Gastroesophageal sphincter (tissue), 3 donors: ENCODE measurements at regions not wholly inside any gene's neighbourhood (a gene's known extent, or its start where the extent isn't known, plus 50 kb on each side); places are given as distances from the start of the nearest gene placed in this dataset.

Experiments
- POLR2A ChIP-seq, 2 donors: fragments of 450-650 bp; IDR thresholded peaks; one replicate each; pipeline ENCODE4 v1.6.1; 2017; ENCODE audit warnings: antibody characterized with exemption in 2 of 2, mild to moderate bottlenecking in 2 of 2, moderate library complexity in 1 of 2
- POLR2AphosphoS5 ChIP-seq: sonication (generic); formaldehyde crosslinking; IDR thresholded peaks from one replicate; pipeline ENCODE4 v1.6.1; 2017; ENCODE audit warnings: antibody characterized with exemption
- TF ChIP-seq, protein P1 (sequence below), 4 experiments: fragments of 200-600 bp in 2 of 4; fragments of 450-650 bp in 2 of 4; sonication (generic) in 1 of 4; IDR thresholded peaks; one replicate each; pipeline ENCODE4 v1.5.1; 2017 to 2019; ENCODE audit warnings: antibody characterized with exemption in 4 of 4, mild to moderate bottlenecking in 2 of 4, moderate library complexity in 2 of 4

DNA sequence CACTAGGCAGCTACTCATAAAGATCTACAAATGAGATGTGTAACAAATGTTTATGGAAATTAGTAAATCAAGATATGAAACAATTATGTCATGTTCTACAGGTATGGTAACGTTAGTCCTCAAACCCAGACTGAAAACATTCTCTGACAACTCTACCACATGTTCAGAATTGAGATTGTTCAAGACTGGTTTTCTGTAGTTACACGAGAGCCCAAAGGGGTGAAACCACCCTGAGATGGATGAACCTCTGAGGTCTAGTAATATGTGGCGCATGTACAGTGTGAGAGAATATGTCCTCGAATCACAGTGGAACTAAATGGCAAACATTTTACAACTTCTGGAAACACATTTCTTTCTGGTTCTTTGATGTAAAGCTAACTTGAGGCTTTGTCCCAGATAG, 614.3 kb downstream of the ZEB2 start:
- TF ChIP-seq, protein P1, sequence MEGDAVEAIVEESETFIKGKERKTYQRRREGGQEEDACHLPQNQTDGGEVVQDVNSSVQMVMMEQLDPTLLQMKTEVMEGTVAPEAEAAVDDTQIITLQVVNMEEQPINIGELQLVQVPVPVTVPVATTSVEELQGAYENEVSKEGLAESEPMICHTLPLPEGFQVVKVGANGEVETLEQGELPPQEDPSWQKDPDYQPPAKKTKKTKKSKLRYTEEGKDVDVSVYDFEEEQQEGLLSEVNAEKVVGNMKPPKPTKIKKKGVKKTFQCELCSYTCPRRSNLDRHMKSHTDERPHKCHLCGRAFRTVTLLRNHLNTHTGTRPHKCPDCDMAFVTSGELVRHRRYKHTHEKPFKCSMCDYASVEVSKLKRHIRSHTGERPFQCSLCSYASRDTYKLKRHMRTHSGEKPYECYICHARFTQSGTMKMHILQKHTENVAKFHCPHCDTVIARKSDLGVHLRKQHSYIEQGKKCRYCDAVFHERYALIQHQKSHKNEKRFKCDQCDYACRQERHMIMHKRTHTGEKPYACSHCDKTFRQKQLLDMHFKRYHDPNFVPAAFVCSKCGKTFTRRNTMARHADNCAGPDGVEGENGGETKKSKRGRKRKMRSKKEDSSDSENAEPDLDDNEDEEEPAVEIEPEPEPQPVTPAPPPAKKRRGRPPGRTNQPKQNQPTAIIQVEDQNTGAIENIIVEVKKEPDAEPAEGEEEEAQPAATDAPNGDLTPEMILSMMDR (IDR thresholded peaks at IDR 0.05): no peak
- TF ChIP-seq POLR2A (IDR thresholded peaks at IDR 0.05) (no peak), POLR2AphosphoS5 (no peak)
